Naive B cell (primary cell): ENCODE measurements at regions not wholly inside any gene's neighbourhood (a gene's known extent, or its start where the extent isn't known, plus 50 kb on each side); places are given as distances from the start of the nearest gene placed in this dataset.
A peak's percentile ranks its signal among the peaks of the same experiment; 100 is the strongest.

Experiments used
- ATAC-seq, 2 donors: fragments of 150-1000 bp; cut with Tn5 transposase; 2 replicates each; pipeline ENCODE4 v1.10.0; 2021; ENCODE audit warnings: low read depth in 2 of 2, mild to moderate bottlenecking in 2 of 2, moderate library complexity in 2 of 2
- DNase-seq: peaks from one replicate; pipeline ENCODE4 v3.0.0; 2022
- H3K27ac Mint-ChIP-seq, 6 donors: one replicate each; pipeline ENCODE4 v1.8.0; 2020 to 2022; ENCODE audit warnings: mild to moderate bottlenecking in 6 of 6, mixed read lengths in 6 of 6, moderate library complexity in 5 of 6, inconsistent platforms in 2 of 6
- H3K27me3 Mint-ChIP-seq, 3 donors: one replicate each; pipeline ENCODE4 v1.8.0; 2021 to 2022; ENCODE audit warnings: mixed read lengths in 3 of 3, mild to moderate bottlenecking in 1 of 3
- H3K36me3 Mint-ChIP-seq, 2 donors: one replicate each; pipeline ENCODE4 v1.8.0; 2020 to 2022; ENCODE audit warnings: mixed read lengths in 2 of 2, inconsistent platforms in 1 of 2, mild to moderate bottlenecking in 1 of 2
- H3K4me1 Mint-ChIP-seq, 3 donors: one replicate each; pipeline ENCODE4 v1.8.0; 2020 to 2022; ENCODE audit warnings: mixed read lengths in 3 of 3, inconsistent platforms in 1 of 3, mild to moderate bottlenecking in 1 of 3, moderate library complexity in 1 of 3
- H3K4me3 Mint-ChIP-seq, 8 donors: one replicate each; pipeline ENCODE4 v1.8.0; 2020 to 2022; ENCODE audit warnings: mild to moderate bottlenecking in 8 of 8, mixed read lengths in 8 of 8, moderate library complexity in 8 of 8, inconsistent platforms in 2 of 8
- H3K9me3 Mint-ChIP-seq, 7 donors: one replicate each; pipeline ENCODE4 v1.8.0; 2020 to 2022; ENCODE audit warnings: mixed read lengths in 7 of 7, mild to moderate bottlenecking in 5 of 7, inconsistent platforms in 2 of 7, moderate library complexity in 1 of 7

- no peaks in the 10 kb centered on the region for H3K27me3 Mint-ChIP-seq
- no peaks in the 10 kb centered on the region for H3K36me3 Mint-ChIP-seq
- H3K4me1 Mint-ChIP-seq = no peaks in the 10 kb centered on the region
- ATAC-seq = no peak
- peaks cover 4 to 10% (median 7%) of the 10 kb centered on the region in 7 donors for H3K9me3 Mint-ChIP-seq
- no peak overlapping the region for H3K27ac Mint-ChIP-seq
- no peak overlapping the region for H3K4me3 Mint-ChIP-seq
- no peak for DNase-seq
Measured at GRCh38 chr14:29064305-29064900, 297.8 kb downstream of the FOXG1 start.

GRCh38 chr14:29069228-29069627 is 302.6 kb downstream of the FOXG1 start:
- Mint-ChIP-seq H3K9me3 (peaks cover 1 to 20% (median 10%) of the 10 kb centered on the region in 7 donors), H3K36me3 (no peaks in the 10 kb centered on the region), H3K27ac (no peak overlapping the region), H3K27me3 (no peaks in the 10 kb centered on the region), H3K4me3 (no peak overlapping the region), H3K4me1 (no peaks in the 10 kb centered on the region)
- ATAC-seq = no peak
- DNase-seq = no peak

GRCh38 chr14:29075761-29076160 is 309.2 kb downstream of the FOXG1 start:
- H3K27me3 Mint-ChIP-seq = no peaks in the 10 kb centered on the region
- no peak for ATAC-seq
- H3K36me3 Mint-ChIP-seq = no peaks in the 10 kb centered on the region
- no peak overlapping the region for H3K27ac Mint-ChIP-seq
- no peak for DNase-seq
- no peak overlapping the region for H3K4me3 Mint-ChIP-seq
- H3K4me1 Mint-ChIP-seq = no peaks in the 10 kb centered on the region
- peaks cover 0 to 15% (median 3%) of the 10 kb centered on the region in 7 donors for H3K9me3 Mint-ChIP-seq

- no peak for DNase-seq
- H3K27me3 Mint-ChIP-seq = no peaks in the 10 kb centered on the region
- ATAC-seq = no peak
- H3K4me1 Mint-ChIP-seq = no peaks in the 10 kb centered on the region
- no peaks in the 10 kb centered on the region for H3K36me3 Mint-ChIP-seq
- H3K4me3 Mint-ChIP-seq = no peak overlapping the region
- peaks cover 0 to 10% (median 3%) of the 10 kb centered on the region in 7 donors for H3K9me3 Mint-ChIP-seq
- no peak overlapping the region for H3K27ac Mint-ChIP-seq
Measured at GRCh38 chr14:29077916-29078315, 311.3 kb downstream of the FOXG1 start.

- Mint-ChIP-seq H3K36me3 (no peaks in the 10 kb centered on the region), H3K9me3 (peaks cover 0 to 10% (median 3%) of the 10 kb centered on the region in 7 donors), H3K4me3 (no peak overlapping the region), H3K27ac (no peak overlapping the region), H3K4me1 (no peaks in the 10 kb centered on the region), H3K27me3 (no peaks in the 10 kb centered on the region)
- no peak for DNase-seq
- no peak for ATAC-seq
Measured at GRCh38 chr14:29078810-29079522, 312.4 kb downstream of the FOXG1 start.

GRCh38 chr14:29085546-29085945 is 319.0 kb downstream of the FOXG1 start:
- Mint-ChIP-seq H3K27ac (no peak overlapping the region), H3K36me3 (no peaks in the 10 kb centered on the region), H3K4me1 (no peaks in the 10 kb centered on the region), H3K4me3 (peak overlapping the region in 1 of 8 donors; percentile 51), H3K9me3 (peaks cover 0 to 10% (median 6%) of the 10 kb centered on the region in 7 donors), H3K27me3 (no peaks in the 10 kb centered on the region)
- no peak for DNase-seq
- no peak for ATAC-seq

GRCh38 chr14:29089849-29090248 is 323.3 kb downstream of the FOXG1 start:
- Mint-ChIP-seq H3K4me1 (no peaks in the 10 kb centered on the region), H3K27ac (no peak overlapping the region), H3K9me3 (peaks cover 0 to 10% (median 6%) of the 10 kb centered on the region in 7 donors), H3K4me3 (no peak overlapping the region), H3K36me3 (no peaks in the 10 kb centered on the region), H3K27me3 (no peaks in the 10 kb centered on the region)
- DNase-seq (no peak), ATAC-seq (no peak)

- Mint-ChIP-seq H3K27ac (no peak overlapping the region), H3K9me3 (peaks cover 2 to 16% (median 7%) of the 10 kb centered on the region in 7 donors), H3K36me3 (no peaks in the 10 kb centered on the region), H3K4me1 (no peaks in the 10 kb centered on the region), H3K27me3 (no peaks in the 10 kb centered on the region), H3K4me3 (no peak overlapping the region)
- DNase-seq = no peak
- no peak for ATAC-seq
Measured at GRCh38 chr14:29092121-29092520, 325.5 kb downstream of the FOXG1 start.

- no peaks in the 10 kb centered on the region for H3K4me1 Mint-ChIP-seq
- no peaks in the 10 kb centered on the region for H3K36me3 Mint-ChIP-seq
- no peak for DNase-seq
- no peaks in the 10 kb centered on the region for H3K27me3 Mint-ChIP-seq
- ATAC-seq = no peak
- no peak overlapping the region for H3K27ac Mint-ChIP-seq
- peaks cover 0 to 12% (median 2%) of the 10 kb centered on the region in 7 donors for H3K9me3 Mint-ChIP-seq
- H3K4me3 Mint-ChIP-seq = no peak overlapping the region
Measured at GRCh38 chr14:29097476-29097875, 330.9 kb downstream of the FOXG1 start.

GRCh38 chr14:29098656-29099055 is 332.1 kb downstream of the FOXG1 start:
- Mint-ChIP-seq H3K4me3 (no peak overlapping the region), H3K27ac (no peak overlapping the region), H3K36me3 (no peaks in the 10 kb centered on the region), H3K9me3 (peaks cover 0 to 12% (median 3%) of the 10 kb centered on the region in 7 donors), H3K4me1 (no peaks in the 10 kb centered on the region), H3K27me3 (no peaks in the 10 kb centered on the region)
- no peak for DNase-seq
- no peak for ATAC-seq

- Mint-ChIP-seq H3K27me3 (no peaks in the 10 kb centered on the region), H3K36me3 (no peaks in the 10 kb centered on the region), H3K4me3 (no peak overlapping the region), H3K9me3 (peaks cover 0 to 12% (median 2%) of the 10 kb centered on the region in 7 donors), H3K27ac (no peak overlapping the region), H3K4me1 (no peaks in the 10 kb centered on the region)
- DNase-seq = no peak
- no peak for ATAC-seq
Measured at GRCh38 chr14:29102266-29102665, 335.7 kb downstream of the FOXG1 start.

- Mint-ChIP-seq H3K4me3 (no peak overlapping the region), H3K4me1 (no peaks in the 10 kb centered on the region), H3K27ac (no peak overlapping the region), H3K27me3 (no peaks in the 10 kb centered on the region), H3K36me3 (no peaks in the 10 kb centered on the region), H3K9me3 (peaks cover 0 to 12% (median 2%) of the 10 kb centered on the region in 7 donors)
- no peak for ATAC-seq
- DNase-seq = no peak
Measured at GRCh38 chr14:29102996-29103395, 336.4 kb downstream of the FOXG1 start.

GRCh38 chr14:29108908-29109307 is 342.3 kb downstream of the FOXG1 start:
- H3K36me3 Mint-ChIP-seq = no peaks in the 10 kb centered on the region

GRCh38 chr14:29109589-29109988 is 343.0 kb downstream of the FOXG1 start:
- DNase-seq (no peak), ATAC-seq (no peak)
- no peak overlapping the region for H3K27ac Mint-ChIP-seq
- no peak overlapping the region for H3K4me3 Mint-ChIP-seq
- no peaks in the 10 kb centered on the region for H3K27me3 Mint-ChIP-seq
- H3K36me3 Mint-ChIP-seq = no peaks in the 10 kb centered on the region
- peaks cover 1 to 9% (median 6%) of the 10 kb centered on the region in 7 donors for H3K9me3 Mint-ChIP-seq
- no peaks in the 10 kb centered on the region for H3K4me1 Mint-ChIP-seq

More at GRCh38 chr14:29108908-29109307, 342.3 kb downstream of the FOXG1 start:
- Mint-ChIP-seq H3K9me3 (peaks cover 1 to 9% (median 6%) of the 10 kb centered on the region in 7 donors), H3K27me3 (no peaks in the 10 kb centered on the region), H3K4me3 (no peak overlapping the region), H3K4me1 (no peaks in the 10 kb centered on the region), H3K27ac (no peak overlapping the region)
- DNase-seq (no peak), ATAC-seq (no peak)
